Activated CD4-positive, alpha-beta T cell treated with anti-CD3 and anti-CD28 coated beads, Interleukin-2, amount 50 U/mL, for 24 hours (primary cell): ENCODE measurements at regions not wholly inside any gene's neighbourhood (a gene's known extent, or its start where the extent isn't known, plus 50 kb on each side); places are given as distances from the start of the nearest gene placed in this dataset.
"Not testable (repeated sequence)": the region's sequence is repeated elsewhere in the genome, so short reads cannot be mapped to it uniquely, and the experiment has no call there.

Experiments used
- DNase-seq, 2 donors: peaks; one replicate each; pipeline ENCODE4 v3.0.0-alpha.2; 2020; ENCODE audit warnings: low read depth in 1 of 2, low spot score in 1 of 2

GRCh38 chr2:237195396-237196120 lies 109.9 kb downstream of the COPS8 start:
- DNase-seq = no peak

DNA sequence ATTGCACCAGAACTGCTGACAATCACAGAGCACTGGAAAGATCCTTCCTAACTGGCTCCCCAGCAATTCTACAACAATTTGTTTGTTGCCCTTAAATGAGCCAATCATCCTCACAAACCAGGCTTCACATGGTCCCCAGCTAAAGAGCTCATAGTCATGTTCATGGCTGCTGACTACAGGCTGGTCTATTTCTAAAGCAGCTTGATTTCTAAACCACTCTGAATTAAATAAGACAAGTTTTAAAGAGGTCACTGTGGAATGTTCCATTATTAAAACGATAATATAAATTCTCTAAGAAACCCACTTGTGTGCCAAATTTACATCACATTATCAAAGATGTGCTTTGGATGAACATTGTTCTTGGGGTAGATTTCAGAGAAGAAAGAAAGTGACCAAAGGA lies 110.7 kb downstream of the COPS8 start:
- no peak for DNase-seq

- DNase-seq = no peak
Observed at GRCh38 chr2:237196866-237197618, 111.4 kb downstream of the COPS8 start.

DNA sequence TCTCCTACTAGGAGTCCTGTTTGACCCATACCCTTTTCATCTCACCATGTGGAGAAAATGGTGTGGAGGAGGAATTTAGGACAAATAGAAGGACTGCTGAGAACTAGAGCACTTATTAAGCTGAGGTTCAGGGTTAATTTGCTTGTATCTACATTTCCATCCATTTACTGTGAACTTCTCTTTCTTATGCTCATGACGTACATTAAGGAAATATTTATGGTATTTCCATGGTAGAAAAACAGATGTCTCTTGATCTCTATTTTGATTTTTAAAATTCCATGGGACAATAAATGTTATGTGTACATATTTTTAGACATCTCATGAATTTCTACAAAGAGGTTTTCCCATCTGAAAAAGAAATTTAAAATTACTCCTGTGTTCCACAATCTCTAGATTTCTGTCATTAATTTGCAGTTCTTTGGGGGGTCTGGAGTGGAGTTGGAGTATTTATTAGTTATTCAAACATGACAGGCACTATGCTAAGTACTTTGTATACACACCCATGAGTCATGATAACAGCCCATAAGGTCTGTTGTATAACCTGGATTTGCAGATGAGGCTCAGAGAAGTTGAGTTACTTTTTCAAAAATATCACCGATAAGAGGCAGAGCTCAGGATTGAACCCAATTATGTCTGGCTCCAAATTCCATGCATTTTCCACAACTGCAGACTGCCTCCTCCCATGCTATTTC lies 112.6 kb downstream of the COPS8 start:
- no peak for DNase-seq

DNA sequence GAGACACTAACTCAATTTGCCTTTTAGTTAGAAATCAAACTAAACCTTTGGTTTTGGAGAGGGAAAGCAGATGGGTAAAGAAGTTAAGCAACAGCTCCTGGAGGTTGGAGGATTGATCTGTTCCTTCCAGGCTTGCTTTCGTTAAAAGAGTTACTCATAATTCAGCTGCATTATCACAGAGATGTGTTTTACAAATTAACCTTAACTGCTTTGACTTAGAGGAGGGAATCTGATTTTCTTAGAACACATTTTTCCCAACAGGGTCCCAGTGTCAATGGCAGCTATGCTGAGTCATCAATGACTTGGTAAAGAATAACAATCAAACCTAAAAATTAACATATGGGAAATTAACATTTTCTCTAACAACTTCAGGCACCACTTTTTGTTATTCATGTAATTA lies 113.4 kb downstream of the COPS8 start:
- DNase-seq = no peak

DNA sequence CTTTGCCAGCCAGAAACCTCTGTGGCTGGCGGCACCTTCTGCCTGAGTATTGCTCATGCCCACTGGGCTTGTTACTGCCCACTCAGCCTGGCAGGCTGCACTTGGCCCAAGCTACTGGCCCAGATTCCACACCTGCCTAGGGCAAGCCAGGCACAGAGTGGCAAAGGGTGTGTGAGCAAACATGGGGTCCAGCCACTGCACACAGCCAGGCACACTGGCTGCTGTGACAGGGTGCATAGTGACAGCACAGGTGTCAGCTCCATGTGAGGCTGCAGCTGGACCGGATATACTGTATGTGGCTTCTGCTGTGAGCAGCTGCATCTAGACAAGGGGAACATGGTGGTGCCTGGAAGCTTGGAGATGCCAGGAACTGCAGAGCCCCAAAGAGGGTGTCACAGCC lies 113.9 kb downstream of the COPS8 start:
- DNase-seq = no peak

- DNase-seq = no peak
Observed at GRCh38 chr2:237200462-237200861, 114.8 kb downstream of the COPS8 start.

DNA sequence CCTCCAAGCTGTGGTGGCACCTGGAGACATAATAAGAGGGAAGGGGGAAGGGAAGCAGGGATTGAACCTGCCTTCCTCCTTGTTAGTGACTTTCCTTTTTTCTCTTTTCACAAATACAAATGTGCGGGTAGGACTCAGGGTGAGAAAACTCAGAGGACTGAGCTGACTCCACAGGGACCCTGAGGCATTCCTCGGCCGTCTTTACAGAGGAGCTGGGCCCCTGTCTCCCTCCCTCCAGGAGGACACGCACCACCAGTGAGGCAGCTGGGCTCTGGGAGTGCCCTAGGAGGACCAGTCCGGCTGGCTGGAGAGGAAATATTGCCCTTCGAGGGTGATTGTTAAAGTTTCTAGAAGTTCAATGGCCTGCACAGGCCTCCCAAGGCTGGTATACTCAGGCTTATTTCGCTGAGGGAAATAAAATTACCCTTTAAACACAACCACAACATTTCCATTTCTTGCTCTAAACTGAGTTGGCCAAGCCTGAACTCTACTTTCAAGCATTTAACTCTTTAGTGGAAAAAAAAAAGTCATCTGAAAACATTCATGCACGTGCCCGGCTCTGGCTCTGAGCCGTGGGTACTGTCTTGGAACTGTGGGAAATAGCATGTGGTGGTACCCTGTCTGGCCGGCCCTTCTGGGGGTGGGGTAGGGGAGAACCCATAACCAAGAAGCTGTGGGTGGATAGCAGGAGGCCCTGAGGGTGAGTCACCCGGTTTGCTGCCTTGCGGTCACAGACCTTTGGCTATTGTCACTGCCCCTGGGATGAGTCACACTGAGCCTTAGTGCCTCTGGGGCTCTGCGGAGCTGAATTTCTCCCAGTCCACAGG lies 116.0 kb downstream of the COPS8 start:
- no peak for DNase-seq

DNA sequence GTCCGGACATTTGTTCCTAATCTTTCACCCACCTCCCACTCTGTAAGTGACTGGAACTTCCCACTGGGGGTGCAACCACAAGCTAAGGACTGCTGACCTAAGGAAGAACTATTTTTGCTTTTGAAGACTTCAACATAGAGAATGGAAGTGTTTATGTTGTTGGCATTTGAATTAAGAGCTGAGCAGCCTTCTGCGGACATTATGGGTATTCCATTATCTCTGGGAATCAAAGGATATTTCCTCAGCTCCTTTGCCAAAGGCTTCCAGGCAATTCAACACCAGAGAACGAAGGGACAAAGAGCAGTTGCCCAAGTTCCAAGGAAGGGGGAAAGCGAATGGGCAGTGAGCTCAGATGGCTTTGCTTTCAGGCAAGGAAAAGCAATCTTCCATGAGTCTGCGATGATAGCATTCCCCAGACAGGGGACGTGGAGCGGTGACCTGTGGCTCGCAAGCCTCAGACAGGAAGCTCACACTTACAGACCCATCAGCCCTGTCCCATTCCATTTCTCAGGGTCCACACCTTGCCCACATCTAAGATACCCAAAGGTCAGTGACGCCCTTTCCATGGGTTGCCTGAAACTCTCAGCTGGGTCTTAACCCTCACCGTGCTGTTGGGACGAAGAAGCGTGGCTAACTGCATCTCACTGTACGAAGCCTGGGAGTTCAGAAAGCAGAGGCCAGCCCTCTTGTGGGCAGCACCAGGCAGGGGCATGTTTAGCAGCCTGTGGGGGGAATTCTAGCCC lies 116.8 kb downstream of the COPS8 start:
- DNase-seq = no peak

GRCh38 chr2:237205043-237205541 lies 119.4 kb downstream of the COPS8 start:
- DNase-seq = no peak

GRCh38 chr2:237205561-237205971 lies 119.9 kb downstream of the COPS8 start:
- DNase-seq = no peak

GRCh38 chr2:237207646-237208045 lies 122.0 kb downstream of the COPS8 start:
- DNase-seq = no peak

DNA sequence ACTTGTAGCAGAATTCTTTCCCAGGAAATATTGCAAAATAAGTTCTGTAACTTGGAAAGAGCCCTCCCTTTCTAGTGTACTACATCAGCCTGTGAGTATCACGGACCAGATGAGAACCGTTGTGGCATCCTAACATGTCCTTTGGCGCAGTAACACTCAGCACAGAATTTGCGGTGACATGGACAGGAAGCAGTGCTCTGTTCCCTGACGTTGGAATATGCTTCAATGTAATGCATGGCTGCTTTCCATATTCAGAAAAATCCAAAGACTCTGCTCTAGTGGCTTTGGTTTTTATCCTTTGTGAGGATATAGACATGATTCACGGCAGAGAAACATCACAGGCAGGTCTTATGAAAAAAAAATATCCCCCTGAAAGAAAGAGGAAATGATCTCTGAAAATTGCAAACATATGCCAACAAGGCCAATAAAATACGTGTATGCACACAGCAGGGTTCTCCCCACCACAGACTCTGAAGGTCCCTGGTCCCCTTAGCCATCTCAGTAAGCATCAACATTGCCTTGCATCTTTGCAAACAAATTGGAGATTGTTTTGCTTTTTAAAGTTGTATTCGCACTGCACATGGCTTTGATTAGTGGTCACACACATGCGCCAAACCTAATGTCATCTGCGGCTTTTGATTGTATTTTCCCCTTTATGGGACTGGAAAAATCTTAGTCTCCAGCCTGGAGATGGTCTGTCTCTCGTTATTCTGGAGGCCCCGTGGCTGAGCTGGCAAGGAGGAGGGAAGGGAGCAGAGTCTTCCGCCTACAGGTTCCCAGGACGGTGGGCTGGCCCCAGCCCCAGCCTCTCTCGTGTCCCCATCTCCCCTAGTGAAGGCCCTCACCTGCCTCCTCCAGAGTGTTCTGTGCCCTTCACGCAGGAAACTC lies 122.9 kb downstream of the COPS8 start:
- no peak for DNase-seq

DNA sequence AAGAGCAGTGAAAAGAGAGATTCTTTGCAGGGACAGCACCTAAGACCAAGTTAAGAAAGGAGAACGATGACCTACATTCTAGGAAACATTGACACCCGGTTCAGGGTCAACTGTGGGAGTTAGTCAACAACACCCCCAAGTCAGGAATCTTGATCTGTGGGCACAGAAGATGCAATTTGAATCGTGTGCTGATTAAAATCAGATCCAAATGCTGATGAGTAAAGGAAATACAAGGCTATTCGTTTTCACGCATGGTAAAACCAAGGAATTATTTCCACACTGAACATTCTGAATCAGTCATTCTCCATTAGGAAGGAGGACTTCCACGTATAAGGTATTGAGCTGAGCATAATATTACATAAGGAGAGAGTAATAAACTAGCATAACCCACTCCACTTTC lies 124.2 kb downstream of the COPS8 start:
- no peak for DNase-seq

DNA sequence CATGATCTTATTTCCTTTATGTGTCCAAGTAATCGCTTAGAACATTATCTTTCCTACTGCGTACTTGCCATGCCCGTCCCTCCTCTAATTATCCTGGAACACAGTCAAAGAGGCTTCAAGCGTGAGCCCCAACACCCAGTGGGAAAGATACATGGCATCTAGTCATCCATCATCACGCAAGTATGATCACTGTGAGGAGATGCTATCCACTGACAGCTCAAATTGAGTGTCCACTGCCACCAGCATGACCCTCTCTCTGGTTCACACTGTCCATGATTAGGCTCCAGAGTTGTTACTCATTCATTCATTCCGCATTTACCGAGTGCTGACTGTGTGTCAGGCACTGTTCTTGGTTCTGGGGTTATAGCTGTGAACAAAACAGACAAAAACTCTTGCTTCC lies 124.6 kb downstream of the COPS8 start:
- DNase-seq = no peak

- DNase-seq = no peak
Observed at GRCh38 chr2:237210763-237211162, 125.1 kb downstream of the COPS8 start.

GRCh38 chr2:237212356-237213279 lies 126.9 kb downstream of the COPS8 start:
- DNase-seq = not testable (repeated sequence)

DNA sequence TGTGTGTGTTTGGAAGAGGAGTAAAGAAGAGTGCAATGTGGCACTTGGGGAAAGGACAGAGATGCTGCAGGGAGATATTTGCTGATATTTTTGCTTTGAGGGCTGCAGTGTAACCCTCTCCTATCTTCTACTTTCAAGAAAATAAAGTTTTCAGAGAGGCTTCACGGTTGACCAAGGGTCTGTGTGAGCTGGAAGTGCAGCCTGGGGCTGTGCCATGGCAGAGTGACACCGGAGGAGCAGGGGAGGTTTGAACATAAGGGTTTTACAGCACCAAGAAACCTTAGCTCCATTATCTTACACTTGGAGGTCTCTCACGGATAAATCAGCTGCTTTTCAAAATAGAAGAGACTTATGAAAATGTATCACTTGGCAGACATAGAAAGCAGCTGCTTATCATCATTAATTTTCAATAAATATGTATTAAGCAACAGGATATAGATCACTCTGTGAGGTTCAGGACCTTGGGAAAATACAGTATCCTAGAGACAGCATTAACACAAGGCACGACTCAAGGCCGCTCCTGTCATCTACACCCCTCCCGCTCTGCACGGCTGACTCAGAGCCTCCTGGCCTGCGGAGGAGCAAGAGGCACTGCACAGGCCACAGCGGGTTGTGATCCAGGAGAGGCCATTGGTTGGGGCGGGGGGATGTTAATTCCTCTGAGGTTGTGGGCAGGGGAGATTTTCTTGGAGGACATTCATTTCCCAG lies 127.8 kb downstream of the COPS8 start:
- no peak for DNase-seq
